ENCODE measurements at regions not wholly inside any gene's neighbourhood (a gene's known extent, or its start where the extent isn't known, plus 50 kb on each side); places are given as distances from the start of the nearest gene placed in this dataset.

- in situ Hi-C loops (cut with HindIII; ENCODE audit: low sequenced_read_pairs), result no loop called here
These were observed 1021.6 kb upstream of the MAP3K7 start for GRCh38 chr6:91608428-91608827.

GRCh38 chr6:91606148-91606901 lies 1019.5 kb upstream of the MAP3K7 start:
- TF ChIP-seq CTCF (IDR thresholded peaks at IDR 0.05; ENCODE audit: low read depth, low read length), result no peak
- in situ Hi-C loops (cut with HindIII; ENCODE audit: low sequenced_read_pairs), result no loop called here
- DNase-seq (ENCODE audit: low read depth, low spot score), result no peak
- no peak overlapping the region for H3K4me3 ChIP-seq (ENCODE audit: low read depth, low read length)

More at GRCh38 chr6:91608428-91608827, 1021.6 kb upstream of the MAP3K7 start:
- no peak overlapping the region for H3K4me3 ChIP-seq (ENCODE audit: low read depth, low read length)
- no peak for TF ChIP-seq CTCF (IDR thresholded peaks at IDR 0.05; ENCODE audit: low read depth, low read length)
- no peak for DNase-seq (ENCODE audit: low read depth, low spot score)

- DNase-seq (ENCODE audit: low read depth, low spot score), result no peak
- TF ChIP-seq CTCF (IDR thresholded peaks at IDR 0.05; ENCODE audit: low read depth, low read length), result no peak
- H3K4me3 ChIP-seq (ENCODE audit: low read depth, low read length), result no peak overlapping the region
- in situ Hi-C loops (cut with HindIII; ENCODE audit: low sequenced_read_pairs), result no loop called here
These were observed 1013.7 kb upstream of the MAP3K7 start for GRCh38 chr6:91600561-91600960.

GRCh38 chr6:91590191-91590590 lies 1003.3 kb upstream of the MAP3K7 start:
- DNase-seq (ENCODE audit: low read depth, low spot score), result no peak
- in situ Hi-C loops (cut with HindIII; ENCODE audit: low sequenced_read_pairs), result no loop called here
- H3K4me3 ChIP-seq (ENCODE audit: low read depth, low read length), result no peak overlapping the region
- TF ChIP-seq CTCF (IDR thresholded peaks at IDR 0.05; ENCODE audit: low read depth, low read length), result no peak

GRCh38 chr6:91580635-91581034 lies 993.8 kb upstream of the MAP3K7 start:
- DNase-seq (ENCODE audit: low read depth, low spot score), result no peak
- in situ Hi-C loops (cut with HindIII; ENCODE audit: low sequenced_read_pairs), result no loop called here
- no peak for TF ChIP-seq CTCF (IDR thresholded peaks at IDR 0.05; ENCODE audit: low read depth, low read length)
- H3K4me3 ChIP-seq (ENCODE audit: low read depth, low read length), result no peak overlapping the region

- in situ Hi-C loops (cut with HindIII; ENCODE audit: low sequenced_read_pairs), result no loop called here
- TF ChIP-seq CTCF (IDR thresholded peaks at IDR 0.05; ENCODE audit: low read depth, low read length), result no peak
- H3K4me3 ChIP-seq (ENCODE audit: low read depth, low read length), result no peak overlapping the region
- peak; percentile 16 for DNase-seq (ENCODE audit: low read depth, low spot score)
These were observed 988.2 kb upstream of the MAP3K7 start for GRCh38 chr6:91575032-91575431.

Measured in astrocyte of the spinal cord (primary cell).